ENCODE measurements at regions not wholly inside any gene's neighbourhood (a gene's known extent, or its start where the extent isn't known, plus 50 kb on each side); places are given as distances from the start of the nearest gene placed in this dataset.

DNA sequence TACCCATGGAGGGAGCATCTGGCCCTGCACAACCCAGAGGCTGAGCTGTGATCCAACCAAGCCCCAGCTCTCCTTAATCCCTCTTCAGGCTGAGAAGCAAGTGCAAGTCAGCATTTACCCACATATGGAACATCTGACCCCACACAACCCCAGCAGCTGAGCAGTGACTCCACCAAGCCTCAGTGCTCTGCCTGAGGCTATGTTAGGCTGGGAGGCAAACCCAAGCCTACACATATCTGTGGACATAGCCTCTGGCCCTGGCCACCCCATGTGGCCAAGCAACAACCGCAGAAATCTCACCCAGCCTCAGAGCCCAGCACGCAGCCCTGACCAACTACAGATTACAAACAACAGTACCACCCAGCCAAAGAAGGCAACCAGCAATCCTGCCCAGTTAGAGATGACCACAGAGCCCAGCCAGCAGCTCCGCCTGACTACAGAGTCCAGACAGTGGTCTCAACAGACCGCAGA, 142.8 kb downstream of the NUAK1 start (continued):
- TF ChIP-seq, protein P1, sequence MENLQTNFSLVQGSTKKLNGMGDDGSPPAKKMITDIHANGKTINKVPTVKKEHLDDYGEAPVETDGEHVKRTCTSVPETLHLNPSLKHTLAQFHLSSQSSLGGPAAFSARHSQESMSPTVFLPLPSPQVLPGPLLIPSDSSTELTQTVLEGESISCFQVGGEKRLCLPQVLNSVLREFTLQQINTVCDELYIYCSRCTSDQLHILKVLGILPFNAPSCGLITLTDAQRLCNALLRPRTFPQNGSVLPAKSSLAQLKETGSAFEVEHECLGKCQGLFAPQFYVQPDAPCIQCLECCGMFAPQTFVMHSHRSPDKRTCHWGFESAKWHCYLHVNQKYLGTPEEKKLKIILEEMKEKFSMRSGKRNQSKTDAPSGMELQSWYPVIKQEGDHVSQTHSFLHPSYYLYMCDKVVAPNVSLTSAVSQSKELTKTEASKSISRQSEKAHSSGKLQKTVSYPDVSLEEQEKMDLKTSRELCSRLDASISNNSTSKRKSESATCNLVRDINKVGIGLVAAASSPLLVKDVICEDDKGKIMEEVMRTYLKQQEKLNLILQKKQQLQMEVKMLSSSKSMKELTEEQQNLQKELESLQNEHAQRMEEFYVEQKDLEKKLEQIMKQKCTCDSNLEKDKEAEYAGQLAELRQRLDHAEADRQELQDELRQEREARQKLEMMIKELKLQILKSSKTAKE (IDR thresholded peaks at IDR 0.05; ENCODE audit: low read depth, poor library complexity, severe bottlenecking): no peak
- no peak for TF ChIP-seq TCF7 (IDR thresholded peaks at IDR 0.05; ENCODE audit: borderline replicate concordance)
- TF ChIP-seq, protein P2, sequence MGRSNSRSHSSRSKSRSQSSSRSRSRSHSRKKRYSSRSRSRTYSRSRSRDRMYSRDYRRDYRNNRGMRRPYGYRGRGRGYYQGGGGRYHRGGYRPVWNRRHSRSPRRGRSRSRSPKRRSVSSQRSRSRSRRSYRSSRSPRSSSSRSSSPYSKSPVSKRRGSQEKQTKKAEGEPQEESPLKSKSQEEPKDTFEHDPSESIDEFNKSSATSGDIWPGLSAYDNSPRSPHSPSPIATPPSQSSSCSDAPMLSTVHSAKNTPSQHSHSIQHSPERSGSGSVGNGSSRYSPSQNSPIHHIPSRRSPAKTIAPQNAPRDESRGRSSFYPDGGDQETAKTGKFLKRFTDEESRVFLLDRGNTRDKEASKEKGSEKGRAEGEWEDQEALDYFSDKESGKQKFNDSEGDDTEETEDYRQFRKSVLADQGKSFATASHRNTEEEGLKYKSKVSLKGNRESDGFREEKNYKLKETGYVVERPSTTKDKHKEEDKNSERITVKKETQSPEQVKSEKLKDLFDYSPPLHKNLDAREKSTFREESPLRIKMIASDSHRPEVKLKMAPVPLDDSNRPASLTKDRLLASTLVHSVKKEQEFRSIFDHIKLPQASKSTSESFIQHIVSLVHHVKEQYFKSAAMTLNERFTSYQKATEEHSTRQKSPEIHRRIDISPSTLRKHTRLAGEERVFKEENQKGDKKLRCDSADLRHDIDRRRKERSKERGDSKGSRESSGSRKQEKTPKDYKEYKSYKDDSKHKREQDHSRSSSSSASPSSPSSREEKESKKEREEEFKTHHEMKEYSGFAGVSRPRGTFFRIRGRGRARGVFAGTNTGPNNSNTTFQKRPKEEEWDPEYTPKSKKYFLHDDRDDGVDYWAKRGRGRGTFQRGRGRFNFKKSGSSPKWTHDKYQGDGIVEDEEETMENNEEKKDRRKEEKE (IDR thresholded peaks at IDR 0.05): no peak
- no peak for TF ChIP-seq FOXK2 (IDR thresholded peaks at IDR 0.05)
- no peak for TF ChIP-seq JUND (IDR thresholded peaks at IDR 0.05; ENCODE audit: low read depth, low read length)
- no peak for TF ChIP-seq SP1 (IDR thresholded peaks at IDR 0.05; ENCODE audit: low read depth, low read length)
- no peak for TF ChIP-seq SIN3A (IDR thresholded peaks at IDR 0.05; ENCODE audit: low read depth, low read length)
- TF ChIP-seq, protein P3, sequence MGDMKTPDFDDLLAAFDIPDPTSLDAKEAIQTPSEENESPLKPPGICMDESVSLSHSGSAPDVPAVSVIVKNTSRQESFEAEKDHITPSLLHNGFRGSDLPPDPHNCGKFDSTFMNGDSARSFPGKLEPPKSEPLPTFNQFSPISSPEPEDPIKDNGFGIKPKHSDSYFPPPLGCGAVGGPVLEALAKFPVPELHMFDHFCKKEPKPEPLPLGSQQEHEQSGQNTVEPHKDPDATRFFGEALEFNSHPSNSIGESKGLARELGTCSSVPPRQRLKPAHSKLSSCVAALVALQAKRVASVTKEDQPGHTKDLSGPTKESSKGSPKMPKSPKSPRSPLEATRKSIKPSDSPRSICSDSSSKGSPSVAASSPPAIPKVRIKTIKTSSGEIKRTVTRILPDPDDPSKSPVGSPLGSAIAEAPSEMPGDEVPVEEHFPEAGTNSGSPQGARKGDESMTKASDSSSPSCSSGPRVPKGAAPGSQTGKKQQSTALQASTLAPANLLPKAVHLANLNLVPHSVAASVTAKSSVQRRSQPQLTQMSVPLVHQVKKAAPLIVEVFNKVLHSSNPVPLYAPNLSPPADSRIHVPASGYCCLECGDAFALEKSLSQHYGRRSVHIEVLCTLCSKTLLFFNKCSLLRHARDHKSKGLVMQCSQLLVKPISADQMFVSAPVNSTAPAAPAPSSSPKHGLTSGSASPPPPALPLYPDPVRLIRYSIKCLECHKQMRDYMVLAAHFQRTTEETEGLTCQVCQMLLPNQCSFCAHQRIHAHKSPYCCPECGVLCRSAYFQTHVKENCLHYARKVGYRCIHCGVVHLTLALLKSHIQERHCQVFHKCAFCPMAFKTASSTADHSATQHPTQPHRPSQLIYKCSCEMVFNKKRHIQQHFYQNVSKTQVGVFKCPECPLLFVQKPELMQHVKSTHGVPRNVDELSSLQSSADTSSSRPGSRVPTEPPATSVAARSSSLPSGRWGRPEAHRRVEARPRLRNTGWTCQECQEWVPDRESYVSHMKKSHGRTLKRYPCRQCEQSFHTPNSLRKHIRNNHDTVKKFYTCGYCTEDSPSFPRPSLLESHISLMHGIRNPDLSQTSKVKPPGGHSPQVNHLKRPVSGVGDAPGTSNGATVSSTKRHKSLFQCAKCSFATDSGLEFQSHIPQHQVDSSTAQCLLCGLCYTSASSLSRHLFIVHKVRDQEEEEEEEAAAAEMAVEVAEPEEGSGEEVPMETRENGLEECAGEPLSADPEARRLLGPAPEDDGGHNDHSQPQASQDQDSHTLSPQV (IDR thresholded peaks at IDR 0.05): no peak
- TF ChIP-seq MYC (IDR thresholded peaks at IDR 0.05; ENCODE audit: insufficient read depth, insufficient read length, insufficient replicate concordance, low read length, severe bottlenecking): no peak
- TF ChIP-seq, protein P4, sequence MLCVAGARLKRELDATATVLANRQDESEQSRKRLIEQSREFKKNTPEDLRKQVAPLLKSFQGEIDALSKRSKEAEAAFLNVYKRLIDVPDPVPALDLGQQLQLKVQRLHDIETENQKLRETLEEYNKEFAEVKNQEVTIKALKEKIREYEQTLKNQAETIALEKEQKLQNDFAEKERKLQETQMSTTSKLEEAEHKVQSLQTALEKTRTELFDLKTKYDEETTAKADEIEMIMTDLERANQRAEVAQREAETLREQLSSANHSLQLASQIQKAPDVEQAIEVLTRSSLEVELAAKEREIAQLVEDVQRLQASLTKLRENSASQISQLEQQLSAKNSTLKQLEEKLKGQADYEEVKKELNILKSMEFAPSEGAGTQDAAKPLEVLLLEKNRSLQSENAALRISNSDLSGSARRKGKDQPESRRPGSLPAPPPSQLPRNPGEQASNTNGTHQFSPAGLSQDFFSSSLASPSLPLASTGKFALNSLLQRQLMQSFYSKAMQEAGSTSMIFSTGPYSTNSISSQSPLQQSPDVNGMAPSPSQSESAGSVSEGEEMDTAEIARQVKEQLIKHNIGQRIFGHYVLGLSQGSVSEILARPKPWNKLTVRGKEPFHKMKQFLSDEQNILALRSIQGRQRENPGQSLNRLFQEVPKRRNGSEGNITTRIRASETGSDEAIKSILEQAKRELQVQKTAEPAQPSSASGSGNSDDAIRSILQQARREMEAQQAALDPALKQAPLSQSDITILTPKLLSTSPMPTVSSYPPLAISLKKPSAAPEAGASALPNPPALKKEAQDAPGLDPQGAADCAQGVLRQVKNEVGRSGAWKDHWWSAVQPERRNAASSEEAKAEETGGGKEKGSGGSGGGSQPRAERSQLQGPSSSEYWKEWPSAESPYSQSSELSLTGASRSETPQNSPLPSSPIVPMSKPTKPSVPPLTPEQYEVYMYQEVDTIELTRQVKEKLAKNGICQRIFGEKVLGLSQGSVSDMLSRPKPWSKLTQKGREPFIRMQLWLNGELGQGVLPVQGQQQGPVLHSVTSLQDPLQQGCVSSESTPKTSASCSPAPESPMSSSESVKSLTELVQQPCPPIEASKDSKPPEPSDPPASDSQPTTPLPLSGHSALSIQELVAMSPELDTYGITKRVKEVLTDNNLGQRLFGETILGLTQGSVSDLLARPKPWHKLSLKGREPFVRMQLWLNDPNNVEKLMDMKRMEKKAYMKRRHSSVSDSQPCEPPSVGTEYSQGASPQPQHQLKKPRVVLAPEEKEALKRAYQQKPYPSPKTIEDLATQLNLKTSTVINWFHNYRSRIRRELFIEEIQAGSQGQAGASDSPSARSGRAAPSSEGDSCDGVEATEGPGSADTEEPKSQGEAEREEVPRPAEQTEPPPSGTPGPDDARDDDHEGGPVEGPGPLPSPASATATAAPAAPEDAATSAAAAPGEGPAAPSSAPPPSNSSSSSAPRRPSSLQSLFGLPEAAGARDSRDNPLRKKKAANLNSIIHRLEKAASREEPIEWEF (IDR thresholded peaks at IDR 0.05; ENCODE audit: insufficient replicate concordance, low read depth, low read length): no peak
- TF ChIP-seq BMI1 (IDR thresholded peaks at IDR 0.05; ENCODE audit: borderline replicate concordance): no peak
- TF ChIP-seq NFYA (IDR thresholded peaks at IDR 0.05; ENCODE audit: borderline replicate concordance, low read depth, low read length): no peak
- no peak for TF ChIP-seq ZZZ3 (IDR thresholded peaks at IDR 0.05; ENCODE audit: control insufficient read depth, insufficient read length, low read depth)
